ENCODE measurements at regions not wholly inside any gene's neighbourhood (a gene's known extent, or its start where the extent isn't known, plus 50 kb on each side); places are given as distances from the start of the nearest gene placed in this dataset.

GRCh38 chr7:26955516-26955915, 91.1 kb upstream of the SKAP2 start:
- no peak overlapping the region for H3K27ac ChIP-seq (ENCODE audit: low read depth, low read length)
- POLR2A ChIA-PET: no interaction called here
- DNase-seq (ENCODE audit: low read depth, low spot score) (no peak), ATAC-seq (no peak)
- no TSS peak for BruUV-seq (replicated peaks)
- H3K36me3 ChIP-seq (ENCODE audit: control insufficient read depth in 1 of 2, insufficient read depth in 2 of 2, low read length in 2 of 2): no peaks in the 10 kb centered on the region
- intact Hi-C loops (cut with micrococcal nuclease): no loop called here
- no peaks in the 10 kb centered on the region for H3K9me3 ChIP-seq (ENCODE audit: control insufficient read depth in 1 of 2, insufficient read depth in 1 of 2, low read depth in 1 of 2, low read length in 2 of 2)
- TF ChIP-seq RAD21 (IDR thresholded peaks at IDR 0.05; ENCODE audit: low read depth) (no peak), CBX3 (IDR thresholded peaks at IDR 0.05; ENCODE audit: low read depth) (no peak), REST (IDR thresholded peaks at IDR 0.05; ENCODE audit: low read depth) (no peak), ELF1 (IDR thresholded peaks at IDR 0.05; ENCODE audit: borderline replicate concordance, low read depth) (no peak), JUND (IDR thresholded peaks at IDR 0.05) (no peak), MAX (IDR thresholded peaks at IDR 0.05) (no peak), SIN3A (IDR thresholded peaks at IDR 0.05; ENCODE audit: low read depth) (no peak), EZH2 (IDR thresholded peaks at IDR 0.05) (no peak), EGR1 (IDR thresholded peaks at IDR 0.05; ENCODE audit: low read depth) (no peak)
- no peak overlapping the region for H3K4me3 ChIP-seq (replicated peaks in 1 of 2; ENCODE audit: low read depth in 1 of 2, low read length in 2 of 2)
- peaks cover 0 to 17% of the 10 kb centered on the region in 2 experiments; a peak in 2 of 4 replicates for H3K4me1 ChIP-seq (ENCODE audit: control insufficient read depth in 1 of 2, insufficient read depth in 2 of 2, low read length in 2 of 2)
- no peaks in the 10 kb centered on the region for H3K79me2 ChIP-seq (ENCODE audit: insufficient read depth, low read length)
- RAD21 ChIA-PET (ENCODE audit: low non-redundant PET in 1 of 2, low total read pairs in 2 of 2, uncharacterized antibody in 2 of 2, unreplicated experiment in 2 of 2): no interaction called here
- no peak overlapping the region for H2AFZ ChIP-seq (ENCODE audit: low read depth, low read length, poor library complexity, severe bottlenecking)
- H3K9me2 ChIP-seq (ENCODE audit: insufficient read depth): no peaks in the 10 kb centered on the region
- H3K4me2 ChIP-seq (ENCODE audit: low read length): no peak overlapping the region
- H3K9ac ChIP-seq (ENCODE audit: low read length): no peak overlapping the region
- no peaks in the 10 kb centered on the region for H4K20me1 ChIP-seq (ENCODE audit: insufficient read depth)
- CTCF ChIA-PET: no interaction called here
- no peaks in the 10 kb centered on the region for H3K27me3 ChIP-seq (ENCODE audit: insufficient read depth, low read length)

All from HCT116 (cell line).